NCI-H748 (cell line): ENCODE measurements at regions not wholly inside any gene's neighbourhood (a gene's known extent, or its start where the extent isn't known, plus 50 kb on each side); places are given as distances from the start of the nearest gene placed in this dataset.
A peak's percentile ranks its signal among the peaks of the same experiment; 100 is the strongest.

ENCODE experiments used
- DNase-seq: peaks from one replicate; lab custom pipeline; 2025; ENCODE audit not compliant: unreplicated experiment; lab: John Stamatoyannopoulos, UW

- no peak for DNase-seq
Measured at GRCh38 chr16:6615636-6616035, 717.0 kb upstream of the RBFOX1 start.

GRCh38 chr16:6611535-6611934, 721.1 kb upstream of the RBFOX1 start:
- DNase-seq = no peak

GRCh38 chr16:6605490-6605889, 727.2 kb upstream of the RBFOX1 start:
- DNase-seq = no peak

GRCh38 chr16:6603780-6604325, 728.8 kb upstream of the RBFOX1 start:
- no peak for DNase-seq

- peak; percentile 17 for DNase-seq
Measured at GRCh38 chr16:6602405-6602804, 730.2 kb upstream of the RBFOX1 start.

GRCh38 chr16:6600167-6600566, 732.5 kb upstream of the RBFOX1 start:
- DNase-seq = no peak

GRCh38 chr16:6593799-6594198, 738.8 kb upstream of the RBFOX1 start:
- peak; percentile 9 for DNase-seq

- no peak for DNase-seq
Measured at GRCh38 chr16:6576606-6577005, 756.0 kb upstream of the RBFOX1 start.

GRCh38 chr16:6576113-6576512, 756.5 kb upstream of the RBFOX1 start:
- DNase-seq = no peak

GRCh38 chr16:6574146-6574545, 758.5 kb upstream of the RBFOX1 start:
- DNase-seq = no peak

GRCh38 chr16:6573577-6573976, 759.1 kb upstream of the RBFOX1 start:
- DNase-seq = peak; percentile 87

- no peak for DNase-seq
Measured at GRCh38 chr16:6571044-6571443, 761.6 kb upstream of the RBFOX1 start.

GRCh38 chr16:6570530-6570929, 762.1 kb upstream of the RBFOX1 start:
- no peak for DNase-seq

GRCh38 chr16:6562986-6563385, 769.7 kb upstream of the RBFOX1 start:
- no peak for DNase-seq

GRCh38 chr16:6560306-6561100, 772.1 kb upstream of the RBFOX1 start:
- peak; percentile 45 for DNase-seq

- no peak for DNase-seq
Measured at GRCh38 chr16:6558661-6559060, 774.0 kb upstream of the RBFOX1 start.

GRCh38 chr16:6558126-6558525, 774.5 kb upstream of the RBFOX1 start:
- DNase-seq = peak; percentile 85

GRCh38 chr16:6557353-6558023, 775.2 kb upstream of the RBFOX1 start:
- no peak for DNase-seq

- DNase-seq = no peak
Measured at GRCh38 chr16:6549415-6549814, 783.2 kb upstream of the RBFOX1 start.

GRCh38 chr16:6548507-6548906, 784.1 kb upstream of the RBFOX1 start:
- DNase-seq = no peak

GRCh38 chr16:6547131-6547530, 785.5 kb upstream of the RBFOX1 start:
- DNase-seq = no peak

GRCh38 chr16:6545329-6545728, 787.3 kb upstream of the RBFOX1 start:
- DNase-seq = no peak
